Body of pancreas (tissue), 4 donors: ENCODE measurements at regions not wholly inside any gene's neighbourhood (a gene's known extent, or its start where the extent isn't known, plus 50 kb on each side); places are given as distances from the start of the nearest gene placed in this dataset.

ENCODE experiments used
- CTCF ChIP-seq, 7 experiments: fragments of 450-650 bp in 4 of 7; fragments of 200-600 bp in 3 of 7; sonication (generic) in 3 of 7; IDR thresholded peaks; one replicate each; pipeline ENCODE4 v1.5.1; 2016 to 2019; ENCODE audit warnings: antibody characterized with exemption in 7 of 7
- POLR2A ChIP-seq, 3 donors: fragments of 450-650 bp; IDR thresholded peaks; one replicate each; pipeline ENCODE4 v1.6.1; 2016; ENCODE audit warnings: antibody characterized with exemption in 3 of 3, mild to moderate bottlenecking in 2 of 3

- TF ChIP-seq CTCF (IDR thresholded peaks at IDR 0.05): no peak
- TF ChIP-seq POLR2A (IDR thresholded peaks at IDR 0.05): no peak
Observed at GRCh38 chr11:70647188-70648166, 249.1 kb downstream of the CTTN start.
